GM18498 (cell line): ENCODE measurements at regions not wholly inside any gene's neighbourhood (a gene's known extent, or its start where the extent isn't known, plus 50 kb on each side); places are given as distances from the start of the nearest gene placed in this dataset.
"Not testable (repeated sequence)": the region's sequence is repeated elsewhere in the genome, so short reads cannot be mapped to it uniquely, and the experiment has no call there.

Experiments
- ATAC-seq: cut with Tn5 transposase; IDR thresholded peaks from one replicate; pipeline ENCODE4 v1.9.1; 2021; ENCODE audit warnings: mild to moderate bottlenecking, moderate library complexity; ENCODE audit not compliant: unreplicated experiment

DNA sequence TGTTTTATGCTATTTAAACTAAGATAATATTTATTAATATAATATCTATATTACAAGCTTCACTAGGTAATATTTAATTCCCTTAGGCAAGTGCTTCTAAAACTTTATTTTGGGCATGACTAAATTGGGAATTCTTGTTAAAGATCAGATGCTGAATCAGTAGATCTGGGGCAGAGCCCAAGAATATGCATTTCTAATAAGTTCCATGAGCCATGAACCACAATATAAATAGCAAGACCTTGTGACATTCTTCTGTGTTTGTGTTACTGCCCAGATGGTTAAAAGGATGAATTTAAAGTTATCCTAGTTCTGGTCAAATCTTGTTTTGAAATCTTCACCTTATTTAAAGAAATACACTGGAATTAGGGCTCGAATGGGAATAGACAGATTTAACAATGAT is 258.4 kb upstream of the CACNA2D1 start:
- ATAC-seq: no peak

DNA sequence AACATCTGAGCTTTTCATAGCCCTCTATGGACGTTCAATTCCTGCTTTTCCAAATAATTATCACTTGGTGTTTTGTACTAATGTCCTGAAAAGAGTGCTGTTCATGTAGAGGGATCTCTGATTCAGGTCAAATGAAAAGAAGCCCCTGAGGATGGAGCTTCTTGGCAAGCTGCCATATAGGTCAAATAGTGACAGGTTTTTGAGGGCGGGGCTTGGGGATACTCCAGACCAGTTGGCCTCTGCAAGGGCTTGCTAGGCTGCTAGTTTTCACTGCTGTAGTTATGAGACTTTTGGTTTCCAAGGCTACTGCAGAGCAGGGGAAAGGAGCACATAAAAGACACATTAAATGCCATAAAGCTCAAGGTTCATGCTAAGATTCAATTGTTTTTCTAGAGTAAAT is 257.2 kb upstream of the CACNA2D1 start:
- ATAC-seq: no peak

DNA sequence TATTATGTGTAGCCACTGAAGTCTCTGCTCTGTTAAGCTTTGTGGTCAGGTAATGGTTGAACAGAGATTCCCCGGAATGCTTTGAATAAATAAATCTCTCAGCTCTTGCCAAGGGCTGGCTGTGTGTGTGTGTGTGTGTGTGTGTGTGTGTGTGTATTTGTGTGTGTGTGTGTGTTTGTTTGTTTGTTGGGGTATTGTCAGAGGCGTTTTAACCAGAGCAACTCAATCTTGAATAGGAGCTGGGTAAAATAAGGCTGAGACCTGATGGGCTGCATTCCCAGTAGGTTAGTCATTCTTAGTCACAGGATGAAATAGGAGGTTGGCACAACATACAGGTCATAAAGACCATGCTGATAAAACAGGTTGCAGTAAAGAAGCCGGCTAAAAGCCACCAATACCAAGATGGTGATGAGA is 256.2 kb upstream of the CACNA2D1 start:
- ATAC-seq: no peak

DNA sequence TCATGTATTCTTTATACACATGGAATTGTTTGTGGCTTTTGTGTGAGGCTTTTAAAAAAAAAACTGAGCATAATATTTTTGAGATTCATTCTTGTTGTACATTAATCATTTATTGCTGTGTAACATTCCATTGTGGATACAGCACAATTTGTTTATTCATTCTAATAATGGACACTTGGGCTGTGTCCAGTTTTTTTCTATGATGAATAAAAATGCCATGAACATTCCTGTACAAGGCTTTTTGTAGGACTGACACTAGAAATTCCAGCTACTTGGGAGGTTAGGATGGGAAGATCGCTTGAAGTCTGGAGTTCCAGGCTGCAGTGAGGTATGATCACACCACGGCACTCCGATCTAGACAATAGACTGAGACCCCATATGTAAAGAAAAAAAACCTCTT is 254.3 kb upstream of the CACNA2D1 start:
- ATAC-seq: no peak

DNA sequence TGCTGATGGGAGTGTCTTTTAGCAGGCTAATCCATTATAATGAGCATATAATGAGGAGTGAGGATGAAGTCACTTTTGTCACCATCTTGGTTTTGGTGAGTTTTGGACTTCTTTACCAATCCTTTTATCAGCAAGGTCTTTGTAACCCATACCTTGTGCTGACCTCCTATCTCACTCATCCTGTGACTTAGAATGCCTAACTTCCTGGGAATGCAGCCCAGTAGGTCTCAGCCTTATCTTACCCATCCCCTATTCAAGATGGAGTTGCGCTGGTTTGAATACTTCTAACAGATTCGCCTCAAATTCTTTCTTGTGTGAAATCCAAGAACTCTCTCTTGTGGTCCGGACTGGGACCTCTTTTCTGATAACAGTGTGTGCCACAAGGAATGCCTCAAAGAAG is 253.1 kb upstream of the CACNA2D1 start:
- ATAC-seq: no peak

DNA sequence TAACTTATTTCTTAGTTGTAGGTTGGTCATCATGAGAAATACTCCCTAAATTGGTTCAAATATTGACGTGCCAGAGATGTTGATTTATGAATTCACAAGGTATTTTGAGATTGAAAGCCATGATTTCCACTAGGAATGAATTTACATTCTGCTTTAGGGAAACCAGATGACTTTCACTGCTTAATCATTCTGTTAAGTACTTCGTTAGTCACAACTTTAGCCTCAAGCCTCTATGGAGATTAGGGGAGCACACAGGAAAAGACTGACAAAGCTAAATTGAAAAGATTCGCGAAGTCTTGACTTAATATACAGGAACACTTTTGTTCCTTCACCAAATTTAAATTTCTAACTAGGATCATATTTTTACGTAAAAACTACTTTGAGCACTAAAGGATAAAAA is 250.4 kb upstream of the CACNA2D1 start:
- ATAC-seq: no peak

DNA sequence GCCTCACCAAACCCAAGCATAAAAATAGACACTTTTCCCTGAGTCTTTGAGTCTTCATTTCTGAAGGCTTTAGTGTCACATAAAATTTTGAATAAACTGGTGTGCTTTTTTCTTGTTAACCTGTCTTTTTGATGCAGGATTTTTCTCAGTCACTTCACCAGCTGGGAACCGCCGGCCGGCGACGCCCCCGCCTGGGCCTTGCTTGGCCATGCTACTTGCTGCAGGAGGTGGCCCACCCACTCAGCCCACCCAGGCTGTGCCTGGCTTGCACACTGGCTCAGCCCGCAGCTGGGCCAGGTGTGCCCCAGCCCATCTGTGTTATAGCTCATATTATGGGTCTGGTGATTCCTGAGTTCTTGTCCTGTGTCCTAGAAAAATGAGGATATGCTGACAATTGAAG is 247.4 kb upstream of the CACNA2D1 start:
- no peak for ATAC-seq

DNA sequence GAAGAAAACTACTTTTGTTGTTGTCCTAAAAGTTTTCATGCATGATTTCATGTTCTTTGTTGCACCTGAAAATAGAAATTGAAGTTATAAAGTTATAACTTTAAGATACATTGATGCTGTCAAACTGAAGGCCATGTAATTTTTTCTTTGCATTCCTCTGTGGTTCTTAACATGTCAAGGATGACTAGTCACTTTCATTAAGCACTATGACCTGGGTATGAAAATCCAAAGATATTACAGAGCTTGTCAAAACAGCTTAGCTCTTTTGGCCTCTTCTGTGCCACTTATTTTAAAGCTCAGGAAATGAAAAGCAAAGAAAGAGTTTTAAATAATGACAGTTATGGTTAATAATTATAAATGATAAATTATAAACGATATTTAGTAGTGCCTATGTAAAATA is 241.6 kb upstream of the CACNA2D1 start:
- ATAC-seq: no peak

DNA sequence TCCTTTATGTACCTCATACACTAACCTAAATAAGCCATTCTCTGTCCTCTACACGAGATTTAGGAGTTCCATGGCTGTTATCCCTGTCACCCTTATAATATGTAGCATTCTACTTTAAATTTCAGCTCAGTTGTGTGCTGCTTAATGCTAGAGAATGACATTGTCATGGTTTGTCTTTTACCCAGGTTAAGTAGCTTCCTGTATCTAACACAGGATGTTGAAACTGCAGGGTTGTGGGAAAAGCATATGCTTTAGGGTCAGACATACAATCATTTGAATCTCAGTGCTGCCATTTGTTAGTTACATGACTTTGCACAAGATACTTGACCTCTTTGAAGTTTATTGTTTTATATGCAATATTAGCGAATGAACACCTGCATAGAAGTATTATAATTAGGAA is 235.1 kb upstream of the CACNA2D1 start:
- ATAC-seq: no peak

DNA sequence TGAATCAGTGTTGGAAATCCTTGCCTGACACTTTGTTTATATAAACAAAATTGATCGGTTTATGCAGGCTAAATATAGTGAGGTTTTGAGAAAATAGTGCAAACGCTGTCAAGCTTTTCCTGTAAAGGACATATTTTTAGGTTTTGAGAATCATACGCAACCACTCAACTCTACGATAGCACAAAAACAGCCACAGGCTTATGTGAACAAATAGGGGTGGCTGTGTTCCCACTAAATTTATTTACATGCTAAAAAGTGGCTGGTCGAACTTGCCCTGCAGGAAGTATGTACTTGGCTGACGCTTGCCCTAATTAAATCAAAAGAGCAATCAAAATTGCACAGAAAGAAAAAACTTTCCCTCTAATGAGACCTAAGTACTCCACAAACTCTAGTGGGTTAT is 234.7 kb upstream of the CACNA2D1 start:
- no peak for ATAC-seq

DNA sequence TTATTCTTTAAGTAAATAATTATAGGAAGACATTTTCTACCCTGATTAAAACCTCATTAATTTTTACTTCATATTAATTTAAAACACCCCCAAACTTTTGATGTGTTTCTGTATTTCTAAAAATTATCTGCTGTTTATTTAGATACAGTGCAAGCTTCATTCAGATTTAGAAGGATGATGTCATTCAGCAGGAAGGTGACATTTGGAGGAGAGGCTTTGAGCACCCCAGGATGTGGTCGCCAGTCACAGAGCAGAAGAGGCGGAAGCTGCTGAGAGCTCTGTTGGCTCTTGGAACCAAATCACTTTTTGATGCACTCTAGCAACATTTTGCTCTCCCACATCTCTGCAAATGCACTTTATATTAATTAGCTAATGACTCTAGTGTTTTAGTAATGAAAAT is 233.9 kb upstream of the CACNA2D1 start:
- peak; percentile 64 for ATAC-seq

DNA sequence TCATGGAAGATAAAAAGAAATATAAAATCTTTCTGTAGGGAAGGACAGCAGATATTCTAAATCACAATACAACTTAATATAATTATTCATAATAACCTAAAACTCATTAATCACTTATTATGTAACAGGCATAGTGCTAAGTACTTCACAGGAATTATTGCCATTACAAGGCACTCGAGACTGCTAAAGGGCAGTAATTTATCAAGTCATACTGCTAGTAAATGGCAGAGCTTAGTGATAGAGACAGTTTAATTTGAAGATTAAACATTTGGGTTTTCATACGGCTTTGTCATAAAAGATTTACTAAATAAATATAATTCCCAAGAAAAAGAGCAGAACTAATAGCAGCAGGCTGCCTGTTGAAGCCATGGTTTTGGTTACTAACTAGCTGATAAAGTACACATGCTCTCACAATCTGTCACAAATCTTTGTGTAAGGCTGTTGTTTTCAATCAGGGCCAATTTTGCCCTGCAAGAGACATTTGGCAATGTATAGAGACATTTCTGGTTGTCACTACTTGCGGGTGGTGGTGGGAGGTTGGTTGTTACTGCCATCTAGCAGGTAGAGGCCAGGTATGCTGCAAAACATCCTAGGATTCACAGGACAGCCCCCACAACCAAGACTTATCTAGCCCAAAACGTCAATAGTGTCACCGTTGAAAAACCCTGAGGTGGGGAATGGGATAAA is 233.3 kb upstream of the CACNA2D1 start:
- no peak for ATAC-seq

DNA sequence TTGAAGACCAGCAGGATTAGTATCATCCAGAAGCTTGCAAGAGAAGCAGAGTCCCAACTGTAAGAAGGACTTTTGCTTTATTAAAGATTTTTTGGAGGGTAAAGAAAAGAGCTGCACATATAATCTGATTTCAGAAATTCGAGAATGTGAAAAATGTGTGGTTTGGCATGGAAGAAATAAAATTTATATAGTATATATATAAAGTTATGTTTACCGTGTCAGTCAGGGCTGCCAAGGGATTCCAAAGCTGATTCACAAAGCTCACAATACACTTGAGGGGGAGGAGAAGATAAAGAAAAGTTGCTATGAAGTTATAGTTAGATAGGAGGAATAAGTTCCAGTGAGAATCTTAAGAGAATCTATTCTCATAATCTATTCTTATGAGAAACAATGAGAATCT is 231.8 kb upstream of the CACNA2D1 start:
- no peak for ATAC-seq

DNA sequence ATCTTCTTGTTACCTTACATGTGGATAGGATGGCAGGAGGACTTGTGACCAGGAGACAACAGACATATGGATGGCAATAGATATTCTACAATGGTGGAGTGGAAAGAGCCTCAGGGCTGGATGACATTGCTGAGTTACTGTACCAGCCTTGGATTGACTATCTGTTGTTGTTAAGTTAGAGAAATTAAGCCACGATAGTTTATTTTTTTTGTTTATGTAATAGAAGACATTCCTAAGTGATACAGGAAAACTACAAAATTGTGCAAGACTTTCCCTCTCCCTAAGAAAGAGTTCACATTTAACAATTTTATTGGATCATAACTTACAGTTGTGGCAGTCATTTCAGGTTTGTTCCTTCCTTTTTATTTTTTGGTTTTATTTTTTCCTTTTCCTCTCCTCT is 230.7 kb upstream of the CACNA2D1 start:
- ATAC-seq: no peak

DNA sequence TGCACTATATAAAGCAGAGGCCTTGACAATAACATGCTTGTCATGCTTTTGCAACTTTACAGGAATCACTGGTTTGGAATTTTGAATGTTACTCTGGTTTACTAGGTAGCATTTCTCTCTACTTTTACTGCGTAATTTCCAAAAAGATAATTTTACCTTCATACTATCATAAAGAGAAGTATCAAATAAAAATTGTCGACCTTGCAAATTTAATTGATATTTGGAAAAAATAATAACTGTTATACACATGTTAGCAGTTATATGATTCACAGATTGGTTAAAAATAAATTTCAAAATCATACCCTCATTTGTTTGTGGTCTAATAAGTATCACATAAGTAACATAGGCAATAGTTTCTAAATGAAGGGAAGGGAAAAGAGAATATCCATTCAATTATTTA is 228.5 kb upstream of the CACNA2D1 start:
- ATAC-seq: no peak

DNA sequence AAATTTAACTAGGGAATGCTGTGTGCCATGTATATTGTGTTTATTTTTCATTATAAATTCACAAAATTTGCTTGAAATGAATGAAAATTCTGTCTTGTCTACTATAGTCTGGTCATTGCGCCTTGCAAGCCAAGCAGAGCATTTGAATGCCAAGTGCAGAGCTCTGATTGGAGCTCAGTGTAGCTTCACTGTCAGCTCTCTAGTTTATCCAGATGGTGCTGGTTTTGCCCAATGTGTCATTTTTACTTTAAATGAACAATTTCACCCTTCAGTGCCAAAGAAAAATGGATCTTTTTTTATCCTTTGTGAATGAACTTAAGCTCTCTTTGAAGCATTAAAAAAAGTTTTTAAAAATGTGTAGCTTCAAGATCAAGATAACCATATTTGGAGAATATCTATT is 225.6 kb upstream of the CACNA2D1 start:
- no peak for ATAC-seq

DNA sequence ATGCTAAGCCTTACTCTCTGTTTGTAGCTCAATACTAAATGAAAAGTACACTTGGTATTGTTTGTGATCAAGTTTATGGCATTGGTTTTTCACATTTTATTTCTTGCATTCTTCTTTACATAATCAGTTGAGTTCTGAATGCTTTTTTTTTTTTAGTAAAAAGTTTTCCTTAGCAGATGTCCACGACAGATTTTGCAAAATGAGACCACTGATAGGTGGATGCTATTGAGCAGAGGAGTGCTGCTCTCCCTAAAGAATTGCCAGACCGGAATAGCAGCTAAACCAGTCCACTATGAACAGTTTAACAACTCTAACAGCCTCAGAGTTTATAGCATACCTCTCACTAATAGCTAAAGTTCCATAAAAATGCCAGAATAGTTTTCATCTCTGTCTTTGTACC is 225.1 kb upstream of the CACNA2D1 start:
- ATAC-seq: no peak

DNA sequence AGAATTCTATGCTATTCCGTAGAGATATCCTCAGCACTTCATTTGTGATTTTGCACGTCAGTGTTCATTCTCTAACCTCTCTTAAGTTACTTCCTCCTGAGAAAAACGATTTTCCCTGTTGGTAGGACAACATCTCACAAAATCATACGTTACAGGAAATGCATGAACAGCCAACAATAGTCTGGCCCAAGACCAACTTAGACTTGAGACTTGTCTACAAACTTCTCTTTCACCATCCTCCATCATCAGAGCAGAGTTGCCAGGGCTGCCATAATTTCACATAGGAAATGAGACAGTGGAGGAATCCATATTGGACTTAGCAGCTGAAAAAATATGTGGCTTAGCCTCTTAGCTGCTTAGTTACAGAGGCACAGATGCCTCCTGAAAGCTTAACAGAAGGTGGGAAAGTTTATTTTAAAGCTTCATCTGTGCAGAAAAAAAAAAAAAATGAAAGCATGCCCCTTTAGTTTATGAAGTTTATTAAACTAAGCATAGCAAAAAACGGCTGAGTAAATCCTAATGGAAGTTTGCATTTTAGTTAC is 222.5 kb upstream of the CACNA2D1 start:
- no peak for ATAC-seq

DNA sequence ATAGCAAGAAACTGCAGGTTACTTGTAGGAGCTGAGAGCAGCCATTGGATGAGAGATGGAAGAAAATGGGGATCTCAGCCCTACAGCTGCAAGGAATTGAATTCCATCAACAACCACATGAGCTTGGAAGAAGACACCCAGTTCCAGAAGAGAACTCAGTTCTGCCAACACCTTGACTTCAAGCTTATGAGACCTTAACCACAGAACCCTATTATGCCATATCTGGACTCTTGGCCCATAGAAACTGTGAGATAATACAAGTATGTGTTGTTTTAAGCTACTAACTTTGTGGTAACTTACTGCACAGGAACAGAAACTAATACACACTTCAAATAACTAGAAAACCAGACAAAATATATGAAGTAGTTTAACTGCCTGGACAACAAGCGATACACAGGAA is 212.4 kb upstream of the CACNA2D1 start:
- ATAC-seq: no peak

DNA sequence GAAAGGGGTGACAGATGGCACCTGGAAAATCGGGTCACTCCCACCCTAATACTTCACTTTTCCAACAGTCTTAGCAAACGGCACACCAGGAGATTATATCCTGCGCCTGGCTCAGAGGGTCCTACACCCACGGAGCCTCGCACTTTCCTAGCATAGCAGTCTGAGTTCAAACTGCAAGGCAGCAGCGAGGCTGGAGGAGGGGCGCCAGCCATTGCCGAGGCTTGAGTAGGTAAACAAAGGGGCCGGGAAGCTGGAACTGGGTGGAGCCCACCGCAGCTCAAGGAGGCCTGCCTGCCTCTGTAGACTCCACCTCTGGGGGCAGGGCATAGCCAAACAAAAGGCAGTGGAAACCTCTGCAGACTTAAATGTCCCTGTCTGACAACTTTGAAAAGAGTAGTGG is 206.5 kb upstream of the CACNA2D1 start:
- ATAC-seq: not testable (repeated sequence)

DNA sequence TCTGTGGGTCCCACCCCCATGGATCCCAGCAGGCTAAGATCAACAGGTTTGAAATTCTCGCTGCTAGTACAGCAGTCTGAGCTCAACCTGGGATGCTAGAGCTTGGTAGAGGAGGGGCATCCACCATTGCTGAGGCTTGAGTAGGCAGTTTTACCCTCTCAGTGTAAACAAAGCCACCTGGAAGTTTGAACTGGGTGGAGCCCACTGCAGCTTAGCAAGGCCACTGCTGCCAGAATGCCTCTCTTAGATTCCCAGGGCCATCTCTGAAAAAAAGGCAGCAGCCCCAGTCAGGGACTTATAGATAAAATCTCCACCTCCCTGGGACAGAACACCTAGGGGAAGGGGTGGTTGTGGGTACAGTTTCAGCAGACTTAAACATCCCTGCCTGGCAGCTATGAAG is 190.0 kb upstream of the CACNA2D1 start:
- no peak for ATAC-seq

DNA sequence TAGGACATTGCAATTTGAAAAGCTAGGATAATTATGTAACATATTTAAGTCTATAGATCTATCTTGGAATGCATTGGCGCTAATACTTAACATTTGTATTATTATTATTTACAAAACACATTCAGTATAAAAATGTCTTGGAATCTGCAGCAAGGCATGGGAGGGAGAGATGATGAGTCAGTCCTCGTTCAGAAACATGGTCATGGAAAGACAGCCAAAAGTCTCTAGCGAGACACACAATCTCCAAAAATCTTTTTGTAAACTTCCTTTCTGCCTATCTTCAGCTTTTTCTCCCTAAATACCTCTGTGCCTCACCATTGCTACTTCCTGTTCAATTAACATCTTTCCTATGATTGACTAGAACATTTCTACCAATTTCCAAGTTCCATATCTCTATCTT is 188.4 kb upstream of the CACNA2D1 start:
- no peak for ATAC-seq

DNA sequence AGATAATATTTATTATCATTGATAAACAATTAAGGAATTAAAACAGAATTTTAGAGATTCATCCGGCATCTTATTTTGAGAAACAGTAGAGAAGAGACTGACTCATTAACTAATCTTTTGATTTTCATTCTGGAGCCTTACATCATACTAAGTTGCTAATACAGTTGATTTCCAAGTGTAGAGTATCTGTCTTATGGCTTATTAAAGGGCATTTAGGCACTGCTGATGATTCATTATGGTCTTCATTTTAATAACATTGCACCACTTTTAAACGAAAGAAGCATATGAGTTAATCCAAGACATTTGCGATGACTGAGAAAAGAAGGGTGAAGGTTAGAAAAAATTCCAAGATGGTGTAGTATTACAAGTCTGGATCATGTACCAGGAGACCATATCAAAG is 186.0 kb upstream of the CACNA2D1 start:
- ATAC-seq: no peak
